ENCODE measurements at regions not wholly inside any gene's neighbourhood (a gene's known extent, or its start where the extent isn't known, plus 50 kb on each side); places are given as distances from the start of the nearest gene placed in this dataset.
"Not testable (repeated sequence)": the region's sequence is repeated elsewhere in the genome, so short reads cannot be mapped to it uniquely, and the experiment has no call there.

DNA sequence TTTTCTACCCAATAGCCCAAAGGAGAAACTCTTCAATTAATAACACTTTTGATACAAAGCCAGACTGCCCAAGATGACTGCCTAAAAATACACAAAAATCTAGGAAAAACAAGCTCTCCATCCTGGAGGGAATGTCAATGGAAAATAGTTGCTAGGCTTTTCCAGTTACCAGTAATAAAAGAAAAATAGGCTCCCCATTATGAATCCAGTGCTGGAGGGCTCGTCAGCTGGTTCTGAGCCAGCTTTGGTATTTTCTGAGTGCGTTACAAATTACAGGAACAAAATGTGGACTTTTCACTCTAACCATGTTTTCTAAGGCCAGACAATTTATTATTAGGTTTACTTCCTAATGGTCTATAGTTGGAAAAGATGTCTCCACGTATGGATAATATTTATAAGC, 414.5 kb downstream of the ACTL7B start:
- no peak for DNase-seq (ENCODE audit: low spot score)
- Mint-ChIP-seq H3K4me1 (ENCODE audit: low read depth) (no peaks in the 10 kb centered on the region), H3K36me3 (ENCODE audit: low read depth) (no peaks in the 10 kb centered on the region), H3K9me3 (no peaks in the 10 kb centered on the region), H3K27ac (no peak overlapping the region), H3K4me3 (ENCODE audit: low read depth) (no peak overlapping the region), H3K27me3 (ENCODE audit: low read depth) (no peaks in the 10 kb centered on the region)
- intact Hi-C loops (cut with micrococcal nuclease) = no loop called here

DNA sequence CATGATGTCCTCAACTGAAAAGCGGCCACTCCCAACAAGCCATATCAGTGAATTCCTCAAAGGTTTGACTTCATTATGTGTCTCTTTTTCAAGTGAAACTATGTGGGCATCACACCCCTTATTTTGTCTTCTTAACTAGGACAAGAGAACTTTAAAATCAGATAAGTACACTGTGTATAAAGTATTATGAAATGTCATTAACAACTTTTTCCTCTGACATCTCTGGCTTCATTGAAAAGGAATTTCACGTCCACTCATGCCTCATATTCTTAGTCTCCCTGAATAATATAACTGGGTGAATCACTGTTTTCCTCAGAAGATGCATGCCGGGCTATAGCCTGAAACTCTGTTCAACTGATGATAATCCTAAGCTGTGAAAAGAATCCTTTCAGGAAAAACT, 415.8 kb downstream of the ACTL7B start:
- H3K4me1 Mint-ChIP-seq (ENCODE audit: low read depth) = no peaks in the 10 kb centered on the region
- DNase-seq (ENCODE audit: low spot score) = no peak
- no peaks in the 10 kb centered on the region for H3K27me3 Mint-ChIP-seq (ENCODE audit: low read depth)
- no peak overlapping the region for H3K27ac Mint-ChIP-seq
- H3K9me3 Mint-ChIP-seq = no peaks in the 10 kb centered on the region
- no peaks in the 10 kb centered on the region for H3K36me3 Mint-ChIP-seq (ENCODE audit: low read depth)
- H3K4me3 Mint-ChIP-seq (ENCODE audit: low read depth) = no peak overlapping the region
- intact Hi-C loops (cut with micrococcal nuclease) = no loop called here

DNA sequence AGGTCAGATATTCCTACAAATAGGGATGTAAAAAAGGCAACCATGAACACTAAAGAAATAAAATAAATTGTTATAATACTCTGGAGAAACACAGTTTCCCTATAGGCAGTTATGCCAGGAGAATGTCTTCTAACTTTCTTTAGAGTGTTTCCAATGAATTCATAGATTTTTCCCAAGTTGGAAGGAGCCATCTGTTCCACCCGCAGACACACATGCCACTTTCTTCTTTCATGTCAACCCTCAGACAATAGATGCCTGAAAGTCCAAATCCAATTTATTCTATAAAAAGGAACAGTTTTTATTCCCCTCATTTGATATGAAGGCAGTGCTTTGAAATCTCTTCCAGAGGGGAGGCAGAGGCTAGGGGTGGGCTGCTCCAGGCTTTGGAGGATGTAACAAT, 418.1 kb downstream of the ACTL7B start:
- H3K4me3 Mint-ChIP-seq (ENCODE audit: low read depth) = no peak overlapping the region
- H3K4me1 Mint-ChIP-seq (ENCODE audit: low read depth) = no peaks in the 10 kb centered on the region
- H3K9me3 Mint-ChIP-seq = no peaks in the 10 kb centered on the region
- intact Hi-C loops (cut with micrococcal nuclease) = no loop called here
- no peak overlapping the region for H3K27ac Mint-ChIP-seq
- no peak for DNase-seq (ENCODE audit: low spot score)
- no peaks in the 10 kb centered on the region for H3K27me3 Mint-ChIP-seq (ENCODE audit: low read depth)
- H3K36me3 Mint-ChIP-seq (ENCODE audit: low read depth) = no peaks in the 10 kb centered on the region

DNA sequence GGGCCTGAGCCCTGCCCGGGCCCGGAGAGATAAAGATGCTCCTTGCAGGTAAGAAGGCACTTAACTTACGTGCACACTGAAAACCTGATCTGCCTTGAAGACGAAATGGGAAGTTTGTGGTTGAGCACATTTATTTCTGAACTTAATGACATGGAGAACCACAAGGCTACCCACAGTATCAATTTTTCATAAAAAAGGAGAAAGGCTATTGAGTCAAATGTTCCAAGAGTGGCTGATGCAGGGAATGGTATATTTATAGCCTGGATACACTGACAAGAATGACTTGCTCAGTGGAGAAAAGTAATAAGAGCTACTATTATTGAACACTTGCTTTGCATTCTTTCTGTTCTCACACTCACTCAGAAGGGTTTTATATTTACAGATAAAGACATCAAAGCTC, 419.3 kb downstream of the ACTL7B start:
- no peaks in the 10 kb centered on the region for H3K27me3 Mint-ChIP-seq (ENCODE audit: low read depth)

DNA sequence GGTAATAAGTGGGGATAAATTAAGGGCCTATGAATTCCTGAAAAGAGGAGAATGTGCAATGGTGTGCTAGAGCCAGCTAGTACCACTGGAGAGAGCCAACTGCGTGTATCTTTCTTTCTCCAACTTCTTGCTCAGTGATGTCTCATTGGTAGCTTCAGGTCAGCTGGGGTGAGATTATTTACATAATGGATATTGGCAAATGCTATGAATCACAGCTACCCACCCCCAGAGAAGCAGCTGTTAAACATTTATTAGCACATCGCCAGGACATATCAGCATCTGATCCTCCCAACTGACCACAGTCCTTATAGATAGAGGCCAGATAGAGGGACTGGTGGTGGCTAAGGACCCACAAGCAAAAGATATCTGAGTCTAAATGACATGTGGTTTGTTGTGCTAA, 421.3 kb downstream of the ACTL7B start:
- Mint-ChIP-seq H3K9me3 (peaks cover 8% of the 10 kb centered on the region), H3K36me3 (ENCODE audit: low read depth) (no peaks in the 10 kb centered on the region), H3K4me3 (ENCODE audit: low read depth) (no peak overlapping the region), H3K27me3 (ENCODE audit: low read depth) (no peaks in the 10 kb centered on the region), H3K27ac (no peak overlapping the region), H3K4me1 (ENCODE audit: low read depth) (no peaks in the 10 kb centered on the region)
- intact Hi-C loops (cut with micrococcal nuclease) = no loop called here
- DNase-seq (ENCODE audit: low spot score) = no peak

More for the DNA sequence above, 419.3 kb downstream of the ACTL7B start:
- Mint-ChIP-seq H3K9me3 (no peaks in the 10 kb centered on the region), H3K4me3 (ENCODE audit: low read depth) (no peak overlapping the region), H3K27ac (no peak overlapping the region), H3K4me1 (ENCODE audit: low read depth) (no peaks in the 10 kb centered on the region), H3K36me3 (ENCODE audit: low read depth) (no peaks in the 10 kb centered on the region)
- intact Hi-C loops (cut with micrococcal nuclease) = no loop called here
- no peak for DNase-seq (ENCODE audit: low spot score)

DNA sequence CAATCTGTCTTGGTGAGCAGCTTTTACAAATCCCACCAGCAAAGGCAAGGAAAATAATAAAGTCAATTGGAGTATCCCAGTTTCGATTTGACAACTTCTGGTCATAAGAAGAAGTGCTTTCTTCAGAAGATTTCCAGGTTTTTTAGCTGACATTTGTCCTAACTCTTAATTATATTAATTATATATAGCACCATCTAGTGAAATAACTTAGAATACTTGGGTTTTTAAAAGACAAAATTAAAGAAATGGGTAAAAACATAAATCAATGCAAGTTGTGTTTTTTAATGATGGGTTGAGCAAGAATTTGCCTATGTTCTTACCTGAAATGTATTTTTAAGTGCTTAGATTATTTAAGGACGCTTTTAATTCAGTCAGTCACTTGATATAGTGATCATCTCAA, 421.8 kb downstream of the ACTL7B start:
- no peaks in the 10 kb centered on the region for H3K36me3 Mint-ChIP-seq (ENCODE audit: low read depth)
- no peaks in the 10 kb centered on the region for H3K4me1 Mint-ChIP-seq (ENCODE audit: low read depth)
- DNase-seq (ENCODE audit: low spot score) = no peak
- intact Hi-C loops (cut with micrococcal nuclease) = no loop called here
- H3K9me3 Mint-ChIP-seq = peaks cover 8% of the 10 kb centered on the region
- H3K4me3 Mint-ChIP-seq (ENCODE audit: low read depth) = no peak overlapping the region
- H3K27me3 Mint-ChIP-seq (ENCODE audit: low read depth) = no peaks in the 10 kb centered on the region
- no peak overlapping the region for H3K27ac Mint-ChIP-seq

DNA sequence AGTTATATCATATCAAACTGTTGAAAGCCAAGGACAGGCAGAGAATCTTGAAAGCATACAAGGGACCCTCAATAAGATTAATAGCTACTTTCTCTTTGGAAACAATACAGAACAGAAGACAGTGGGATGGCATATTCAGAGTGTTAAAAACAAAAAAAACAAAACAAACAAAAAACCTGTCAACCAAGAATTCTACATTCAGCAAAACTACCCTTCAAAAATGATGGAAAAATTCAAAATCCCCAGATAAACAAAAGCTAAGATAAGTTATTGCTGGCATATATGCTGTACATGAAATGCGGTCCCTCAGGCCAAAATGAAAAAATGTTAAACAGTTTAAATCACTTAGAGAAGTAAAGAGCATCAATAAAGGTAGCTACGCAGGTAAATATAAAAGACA, 425.1 kb downstream of the ACTL7B start:
- no peak overlapping the region for H3K4me3 Mint-ChIP-seq (ENCODE audit: low read depth)
- H3K27me3 Mint-ChIP-seq (ENCODE audit: low read depth) = no peaks in the 10 kb centered on the region
- no peak for DNase-seq (ENCODE audit: low spot score)
- intact Hi-C loops (cut with micrococcal nuclease) = no loop called here
- no peaks in the 10 kb centered on the region for H3K36me3 Mint-ChIP-seq (ENCODE audit: low read depth)
- H3K4me1 Mint-ChIP-seq (ENCODE audit: low read depth) = no peaks in the 10 kb centered on the region
- H3K27ac Mint-ChIP-seq = no peak overlapping the region
- peaks cover 8% of the 10 kb centered on the region for H3K9me3 Mint-ChIP-seq

DNA sequence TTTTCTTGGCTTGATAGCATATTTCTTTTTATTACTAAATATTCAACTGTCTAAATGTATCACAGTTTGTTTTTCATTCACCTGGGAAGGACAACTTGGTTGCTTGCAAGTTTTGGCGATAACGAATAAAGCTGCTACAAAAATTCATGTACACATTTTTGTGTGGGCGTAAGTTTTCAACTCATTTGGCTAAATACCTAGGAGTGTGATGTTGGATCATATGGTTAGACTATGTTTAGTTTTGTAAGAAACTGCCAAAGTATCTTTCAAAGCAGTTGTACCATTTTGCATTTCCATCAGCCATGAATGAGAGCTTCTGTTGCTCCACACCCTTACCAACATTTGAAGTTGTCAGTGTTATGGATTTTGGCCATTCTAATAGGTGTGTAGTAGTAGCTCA, 428.0 kb downstream of the ACTL7B start:
- Mint-ChIP-seq H3K9me3 (peaks cover 8% of the 10 kb centered on the region), H3K4me3 (ENCODE audit: low read depth) (no peak overlapping the region), H3K4me1 (ENCODE audit: low read depth) (no peaks in the 10 kb centered on the region), H3K27me3 (ENCODE audit: low read depth) (no peaks in the 10 kb centered on the region), H3K27ac (no peak overlapping the region), H3K36me3 (ENCODE audit: low read depth) (no peaks in the 10 kb centered on the region)
- intact Hi-C loops (cut with micrococcal nuclease) = no loop called here
- DNase-seq (ENCODE audit: low spot score) = no peak

DNA sequence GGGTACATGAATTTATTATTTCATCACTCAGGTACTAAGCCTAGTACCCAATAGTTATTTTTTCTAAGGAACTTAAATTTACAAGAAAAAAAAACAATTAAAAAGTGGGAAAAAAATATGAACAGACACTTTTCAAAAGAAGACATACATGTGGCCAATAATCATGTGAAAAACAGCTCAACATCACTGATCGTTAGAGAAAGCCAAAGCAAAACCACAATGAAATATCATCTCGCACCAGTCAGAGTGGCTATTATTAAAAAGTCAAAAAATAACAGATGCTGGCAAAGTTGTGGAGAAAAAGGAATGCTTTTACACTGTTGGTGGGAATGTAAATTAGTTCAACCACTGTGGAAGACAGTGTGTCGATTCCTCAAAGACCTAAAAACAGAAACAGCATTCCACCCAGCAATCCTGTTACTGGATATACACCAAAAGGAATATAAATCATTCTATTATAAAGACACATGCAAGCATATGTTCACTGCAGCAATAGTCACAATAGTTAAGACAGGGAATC, 429.3 kb downstream of the ACTL7B start:
- intact Hi-C loops (cut with micrococcal nuclease); H3K36me3 Mint-ChIP-seq (ENCODE audit: low read depth); H3K9me3 Mint-ChIP-seq; DNase-seq (ENCODE audit: low spot score); H3K27me3 Mint-ChIP-seq (ENCODE audit: low read depth); H3K27ac Mint-ChIP-seq; H3K4me3 Mint-ChIP-seq (ENCODE audit: low read depth); H3K4me1 Mint-ChIP-seq (ENCODE audit: low read depth): not testable (repeated sequence)

DNA sequence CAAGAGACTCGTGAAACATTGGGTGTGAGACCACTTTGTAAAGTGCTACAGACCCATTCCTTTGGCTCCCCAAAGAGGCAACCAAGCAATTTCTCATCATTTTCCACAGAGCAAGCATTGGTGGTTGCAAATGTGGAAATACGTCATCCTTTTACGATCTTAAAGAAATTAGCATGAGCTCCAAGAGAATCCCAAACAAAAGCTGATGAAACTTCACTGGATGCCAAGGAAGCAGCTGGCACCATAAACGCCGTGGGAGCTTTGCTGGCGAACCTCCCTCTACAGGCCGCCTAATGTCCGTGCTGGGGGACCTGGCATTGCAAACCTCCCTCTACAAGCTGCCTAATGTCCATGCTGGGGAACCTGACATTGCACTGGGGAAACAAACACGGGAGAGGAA, 432.4 kb downstream of the ACTL7B start:
- Mint-ChIP-seq H3K4me3 (ENCODE audit: low read depth) (no peak overlapping the region), H3K27ac (no peak overlapping the region), H3K9me3 (no peaks in the 10 kb centered on the region), H3K27me3 (ENCODE audit: low read depth) (no peaks in the 10 kb centered on the region), H3K4me1 (ENCODE audit: low read depth) (no peaks in the 10 kb centered on the region), H3K36me3 (ENCODE audit: low read depth) (no peaks in the 10 kb centered on the region)
- intact Hi-C loops (cut with micrococcal nuclease) = no loop called here
- DNase-seq (ENCODE audit: low spot score) = no peak

DNA sequence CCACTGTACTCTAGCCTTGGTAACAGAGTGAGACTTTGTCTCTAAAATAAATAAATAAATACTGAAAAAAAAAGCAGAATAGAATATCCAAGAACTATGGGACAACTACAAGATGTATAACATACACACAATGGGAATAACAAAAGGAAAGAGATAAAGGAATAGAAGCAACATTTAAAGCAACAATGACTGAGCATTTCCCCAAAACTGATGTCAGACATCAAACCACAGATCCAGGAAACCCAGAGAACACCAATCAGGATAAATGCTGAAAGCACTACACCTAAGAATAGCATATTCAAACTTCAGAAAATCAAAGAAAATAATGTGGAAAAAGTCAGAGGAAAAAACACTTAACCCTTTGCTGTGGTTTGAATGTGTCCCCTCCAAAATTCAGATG, 436.4 kb downstream of the ACTL7B start:
- DNase-seq (ENCODE audit: low spot score) = no peak

DNA sequence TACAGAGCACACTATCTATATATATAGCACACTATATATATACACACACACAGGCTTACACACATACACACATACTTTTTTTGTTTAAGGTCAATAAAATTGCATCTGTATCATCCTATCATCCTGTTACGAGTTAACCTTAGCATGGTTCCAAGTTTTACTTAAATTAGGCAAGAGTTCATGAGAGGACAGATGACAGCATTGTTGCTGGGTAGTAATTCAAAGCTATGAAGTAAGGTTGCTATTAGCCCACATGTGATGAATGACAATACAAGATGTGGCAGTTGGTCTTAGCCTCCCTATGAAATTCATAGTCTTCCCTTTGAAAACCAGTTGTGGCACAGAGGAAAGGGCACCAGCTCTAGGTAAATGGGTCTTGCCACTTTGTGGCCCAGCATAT, 438.1 kb downstream of the ACTL7B start:
- H3K27ac Mint-ChIP-seq = no peak overlapping the region

More for the DNA sequence above, 436.4 kb downstream of the ACTL7B start:
- no peak overlapping the region for H3K4me3 Mint-ChIP-seq (ENCODE audit: low read depth)
- intact Hi-C loops (cut with micrococcal nuclease) = no loop called here
- no peaks in the 10 kb centered on the region for H3K36me3 Mint-ChIP-seq (ENCODE audit: low read depth)
- H3K27ac Mint-ChIP-seq = no peak overlapping the region
- H3K27me3 Mint-ChIP-seq (ENCODE audit: low read depth) = no peaks in the 10 kb centered on the region
- H3K4me1 Mint-ChIP-seq (ENCODE audit: low read depth) = no peaks in the 10 kb centered on the region
- no peaks in the 10 kb centered on the region for H3K9me3 Mint-ChIP-seq

DNA sequence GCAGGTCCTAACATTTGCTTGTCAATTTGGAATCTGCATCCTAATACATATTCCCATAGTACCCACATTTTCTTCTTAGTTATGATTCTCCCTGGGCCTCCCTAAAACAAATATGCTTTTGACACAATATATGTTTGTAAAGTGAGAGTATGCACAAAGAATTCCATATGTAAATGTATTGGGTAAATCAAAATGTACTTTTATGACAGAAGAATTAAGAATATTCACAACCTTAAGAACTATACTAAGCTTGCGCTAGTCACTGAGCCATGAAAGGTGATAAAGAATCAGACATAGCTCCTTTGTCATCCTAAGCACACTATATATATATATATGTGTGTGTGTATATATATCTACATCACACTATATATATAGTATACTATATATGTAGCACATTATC, 438.5 kb downstream of the ACTL7B start:
- H3K27ac Mint-ChIP-seq = no peak overlapping the region
- H3K4me3 Mint-ChIP-seq (ENCODE audit: low read depth) = no peak overlapping the region
- no peaks in the 10 kb centered on the region for H3K36me3 Mint-ChIP-seq (ENCODE audit: low read depth)
- H3K4me1 Mint-ChIP-seq (ENCODE audit: low read depth) = no peaks in the 10 kb centered on the region
- no peak for DNase-seq (ENCODE audit: low spot score)
- intact Hi-C loops (cut with micrococcal nuclease) = no loop called here
- H3K27me3 Mint-ChIP-seq (ENCODE audit: low read depth) = no peaks in the 10 kb centered on the region
- H3K9me3 Mint-ChIP-seq = no peaks in the 10 kb centered on the region

More for the DNA sequence above, 438.1 kb downstream of the ACTL7B start:
- Mint-ChIP-seq H3K27me3 (ENCODE audit: low read depth) (no peaks in the 10 kb centered on the region), H3K36me3 (ENCODE audit: low read depth) (no peaks in the 10 kb centered on the region), H3K4me3 (ENCODE audit: low read depth) (no peak overlapping the region), H3K4me1 (ENCODE audit: low read depth) (no peaks in the 10 kb centered on the region), H3K9me3 (no peaks in the 10 kb centered on the region)
- intact Hi-C loops (cut with micrococcal nuclease) = no loop called here
- DNase-seq (ENCODE audit: low spot score) = no peak

DNA sequence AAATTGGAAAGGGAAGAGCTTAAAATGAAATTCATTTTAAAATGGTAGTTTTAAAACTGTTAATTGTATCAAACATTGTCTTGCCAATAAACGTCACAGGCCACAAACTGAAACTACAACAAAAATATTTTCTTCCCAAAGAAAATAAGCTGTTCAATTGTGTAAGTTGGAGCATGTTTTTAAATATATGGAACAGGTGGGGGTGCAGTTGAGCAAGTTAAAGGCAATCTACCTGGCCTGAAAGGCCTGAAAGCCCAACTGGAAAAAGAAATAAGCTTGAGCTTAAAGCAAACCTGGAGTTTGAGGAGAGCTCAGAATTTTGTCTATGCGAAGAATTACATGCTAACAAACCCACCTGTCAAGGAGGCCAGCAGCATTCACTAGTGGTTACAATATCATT, 439.5 kb downstream of the ACTL7B start:
- H3K36me3 Mint-ChIP-seq (ENCODE audit: low read depth) = no peaks in the 10 kb centered on the region
- no peak for DNase-seq (ENCODE audit: low spot score)
- intact Hi-C loops (cut with micrococcal nuclease) = no loop called here
- no peak overlapping the region for H3K4me3 Mint-ChIP-seq (ENCODE audit: low read depth)
- H3K4me1 Mint-ChIP-seq (ENCODE audit: low read depth) = no peaks in the 10 kb centered on the region
- no peak overlapping the region for H3K27ac Mint-ChIP-seq
- no peaks in the 10 kb centered on the region for H3K27me3 Mint-ChIP-seq (ENCODE audit: low read depth)
- H3K9me3 Mint-ChIP-seq = no peaks in the 10 kb centered on the region
